Left colon (tissue), 2 donors: ENCODE measurements at regions not wholly inside any gene's neighbourhood (a gene's known extent, or its start where the extent isn't known, plus 50 kb on each side); places are given as distances from the start of the nearest gene placed in this dataset.
"Not testable (repeated sequence)": the region's sequence is repeated elsewhere in the genome, so short reads cannot be mapped to it uniquely, and the experiment has no call there.

ENCODE experiments used
- ATAC-seq: fragments of 200-7000 bp; cut with Tn5 transposase; one replicate; pipeline ENCODE4 v1.9.1; 2020; ENCODE audit warnings: mild to moderate bottlenecking, moderate library complexity
- DNase-seq, 2 donors: peaks; one replicate each; pipeline ENCODE4 v3.0.0-alpha.2; 2020
- intact Hi-C, 2 donors: fragments of 100-400 bp; cut with DNase I in 1 of 2; cut with micrococcal nuclease in 1 of 2; formaldehyde crosslinking; loops; one replicate each; pipeline versions ENCODE4 v1.11.2 to v1.14.0; 2022; cut with DNase I, micrococcal nuclease
- donor health status: DM: no; HTN: no; CAD: no.
- donor health status: DM: yes; HTN: yes; CAD: no.

DNA sequence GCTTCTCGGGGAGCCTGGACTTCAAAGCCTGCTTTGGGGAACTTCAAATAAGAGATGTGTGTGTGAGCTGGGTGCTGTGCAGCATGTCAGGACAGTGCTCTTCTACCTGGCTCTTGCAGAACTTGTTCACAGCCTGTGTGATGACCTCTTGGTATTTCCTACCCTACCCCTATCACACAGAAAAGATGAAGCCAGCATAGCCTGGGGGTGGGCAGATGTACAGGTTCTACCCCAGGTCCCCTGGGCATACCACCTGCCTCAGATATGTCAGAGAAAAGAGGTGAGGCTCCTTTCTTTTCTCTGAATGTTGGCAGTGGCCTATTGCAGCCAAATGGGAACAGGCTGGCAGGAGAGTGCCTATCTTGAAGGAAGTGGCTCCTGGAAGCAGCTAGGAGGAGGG, 111.7 kb upstream of the ALG10B start:
- ATAC-seq, result no peak
- intact Hi-C loops, result no loop called here
- DNase-seq, result no peak

DNA sequence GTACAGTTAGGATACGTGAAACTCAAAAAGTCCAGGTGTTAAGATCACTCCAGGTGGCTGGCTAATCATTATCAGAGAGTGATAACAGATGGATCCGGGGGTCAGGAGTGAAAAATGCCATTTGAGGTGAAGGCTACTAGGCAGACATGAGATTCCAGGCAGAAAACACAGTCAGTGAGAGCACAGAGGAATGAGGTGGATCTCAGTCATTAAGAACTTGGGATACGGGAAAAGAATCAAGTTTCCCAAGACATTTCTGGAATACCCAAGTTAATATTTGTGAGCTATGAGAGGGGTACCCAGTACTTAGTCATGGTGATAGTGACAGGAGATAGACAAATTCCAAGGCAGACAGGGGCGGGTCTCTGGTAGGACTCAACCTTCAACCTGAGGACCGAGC, 94.6 kb upstream of the ALG10B start:
- DNase-seq (no peak), ATAC-seq (no peak)
- intact Hi-C loops, result no loop called here

DNA sequence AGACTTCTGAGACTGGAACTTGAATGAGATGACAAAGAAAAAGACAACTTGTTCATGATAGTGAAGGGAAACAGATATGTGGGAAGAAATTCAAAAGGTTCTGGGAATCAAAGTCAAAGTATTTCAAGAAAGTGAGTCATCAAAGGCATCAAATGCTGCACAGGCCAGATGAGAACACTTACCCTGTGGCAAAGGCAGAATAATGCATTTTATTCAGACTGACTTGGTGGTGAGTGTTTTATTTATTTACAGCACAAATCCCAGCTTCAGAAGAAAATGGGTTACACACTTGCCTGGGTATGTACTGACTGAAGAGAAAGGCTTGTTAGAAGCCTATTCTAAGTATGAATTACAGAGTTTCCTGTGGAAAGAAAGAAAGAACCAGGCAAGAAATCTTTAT, 78.2 kb upstream of the ALG10B start:
- ATAC-seq, intact Hi-C loops, DNase-seq: not testable (repeated sequence)

DNA sequence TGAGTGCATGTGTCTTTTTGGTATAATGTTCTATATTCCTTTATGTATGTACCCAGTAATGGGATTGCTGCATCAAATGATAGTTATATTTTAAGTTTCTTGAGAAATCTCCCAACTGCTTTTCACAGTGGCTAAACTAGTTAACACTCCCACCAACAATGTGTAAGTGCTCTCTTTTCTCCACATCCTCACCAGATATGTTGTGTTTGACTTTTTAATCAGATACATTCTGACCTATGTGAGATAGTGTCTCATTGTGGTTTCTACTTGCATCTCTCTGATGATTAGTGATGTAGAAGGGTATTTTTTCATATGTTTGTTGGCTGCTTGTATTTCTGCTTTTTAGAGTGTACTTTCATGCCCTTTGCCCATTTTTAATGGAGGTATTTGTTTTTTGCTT, 62.8 kb upstream of the ALG10B start:
- DNase-seq, result no peak
- intact Hi-C loops, result no loop called here
- ATAC-seq, result no peak

DNA sequence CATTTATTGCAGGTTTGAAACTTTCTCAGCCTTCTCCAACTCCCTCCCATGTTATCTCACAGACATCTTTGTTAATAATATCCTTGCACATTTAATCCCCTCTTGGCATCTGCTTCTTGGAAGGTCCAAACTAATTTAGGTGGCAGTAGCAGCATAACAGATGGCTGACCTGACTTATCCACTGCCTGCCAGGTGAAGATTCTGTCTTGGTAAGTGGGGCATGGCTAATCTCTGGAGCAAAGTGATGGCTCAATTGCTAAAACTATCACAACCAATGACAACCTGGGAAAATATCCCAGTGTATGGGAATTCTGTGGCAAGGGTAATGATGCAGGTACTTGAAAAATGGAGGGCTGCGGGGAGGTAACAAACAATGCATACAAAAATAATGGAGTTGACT, 58.2 kb upstream of the ALG10B start:
- ATAC-seq (no peak), DNase-seq (no peak)
- intact Hi-C loops, result no loop called here
